ENCODE measurements at regions not wholly inside any gene's neighbourhood (a gene's known extent, or its start where the extent isn't known, plus 50 kb on each side); places are given as distances from the start of the nearest gene placed in this dataset.

DNA sequence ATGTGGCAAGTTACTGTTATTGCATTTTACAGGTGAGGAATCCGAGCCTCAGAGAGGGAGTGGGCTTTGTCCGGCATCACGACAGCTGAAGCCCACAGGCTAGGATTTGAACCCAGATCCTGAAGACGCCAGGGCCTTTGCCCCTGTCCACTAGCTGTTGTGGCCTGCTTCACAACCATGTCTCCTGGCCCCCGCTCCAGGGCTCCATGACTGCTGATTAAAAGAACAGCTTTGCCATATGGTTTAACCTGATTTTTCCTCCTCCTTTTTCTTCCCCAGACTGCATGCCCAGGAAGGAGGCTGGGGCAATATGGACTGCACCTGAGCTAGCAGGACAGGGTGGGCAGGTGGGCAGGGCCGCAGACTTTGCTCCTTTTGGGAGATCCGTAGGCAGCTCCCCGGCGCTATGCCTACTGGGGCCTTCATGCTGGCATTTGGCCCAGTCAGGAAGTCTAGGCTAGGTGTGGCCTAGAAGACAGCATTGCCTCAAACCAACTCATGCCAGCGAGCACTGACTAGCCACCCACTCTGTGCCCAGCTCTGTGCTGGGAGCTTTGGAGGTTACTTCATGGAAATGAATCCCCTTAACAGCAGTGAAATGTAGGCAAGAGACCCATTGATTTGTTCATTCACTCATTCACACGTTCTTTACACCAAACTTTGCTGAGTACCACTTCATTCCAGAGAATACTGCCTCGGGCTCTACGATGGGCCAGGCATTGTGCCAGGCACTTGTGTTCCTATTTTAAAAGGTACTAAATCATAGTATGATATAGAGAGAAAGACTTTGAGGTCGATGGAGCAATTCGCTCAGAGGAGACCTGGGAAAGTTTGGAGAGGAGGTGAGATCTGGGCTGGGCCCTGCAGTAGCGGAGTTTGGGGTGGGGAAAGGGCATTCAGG lies 94.3 kb upstream of the CPEB4 start:
- no peak for DNase-seq
- H3K36me3 ChIP-seq: no peaks in the 10 kb centered on the region
- H3K27me3 ChIP-seq: no peaks in the 10 kb centered on the region
- no peaks in the 10 kb centered on the region for H3K9me3 ChIP-seq
- TF ChIP-seq, protein P1, sequence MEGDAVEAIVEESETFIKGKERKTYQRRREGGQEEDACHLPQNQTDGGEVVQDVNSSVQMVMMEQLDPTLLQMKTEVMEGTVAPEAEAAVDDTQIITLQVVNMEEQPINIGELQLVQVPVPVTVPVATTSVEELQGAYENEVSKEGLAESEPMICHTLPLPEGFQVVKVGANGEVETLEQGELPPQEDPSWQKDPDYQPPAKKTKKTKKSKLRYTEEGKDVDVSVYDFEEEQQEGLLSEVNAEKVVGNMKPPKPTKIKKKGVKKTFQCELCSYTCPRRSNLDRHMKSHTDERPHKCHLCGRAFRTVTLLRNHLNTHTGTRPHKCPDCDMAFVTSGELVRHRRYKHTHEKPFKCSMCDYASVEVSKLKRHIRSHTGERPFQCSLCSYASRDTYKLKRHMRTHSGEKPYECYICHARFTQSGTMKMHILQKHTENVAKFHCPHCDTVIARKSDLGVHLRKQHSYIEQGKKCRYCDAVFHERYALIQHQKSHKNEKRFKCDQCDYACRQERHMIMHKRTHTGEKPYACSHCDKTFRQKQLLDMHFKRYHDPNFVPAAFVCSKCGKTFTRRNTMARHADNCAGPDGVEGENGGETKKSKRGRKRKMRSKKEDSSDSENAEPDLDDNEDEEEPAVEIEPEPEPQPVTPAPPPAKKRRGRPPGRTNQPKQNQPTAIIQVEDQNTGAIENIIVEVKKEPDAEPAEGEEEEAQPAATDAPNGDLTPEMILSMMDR (IDR thresholded peaks at IDR 0.05; ENCODE audit: low read depth, low read length): no peak
- H3K4me1 ChIP-seq: no peaks in the 10 kb centered on the region
- H3K4me3 ChIP-seq (ENCODE audit: low read depth, low read length): no peak overlapping the region

- TF ChIP-seq, protein P1 (IDR thresholded peaks at IDR 0.05; ENCODE audit: low read depth, low read length): no peak
- H3K36me3 ChIP-seq: no peaks in the 10 kb centered on the region
- no peak overlapping the region for H3K4me3 ChIP-seq (ENCODE audit: low read depth, low read length)
- H3K4me1 ChIP-seq: no peaks in the 10 kb centered on the region
- no peaks in the 10 kb centered on the region for H3K9me3 ChIP-seq
- H3K27me3 ChIP-seq: no peaks in the 10 kb centered on the region
- no peak for DNase-seq
Measured at GRCh38 chr5:173794901-173795416, 93.2 kb upstream of the CPEB4 start.

DNA sequence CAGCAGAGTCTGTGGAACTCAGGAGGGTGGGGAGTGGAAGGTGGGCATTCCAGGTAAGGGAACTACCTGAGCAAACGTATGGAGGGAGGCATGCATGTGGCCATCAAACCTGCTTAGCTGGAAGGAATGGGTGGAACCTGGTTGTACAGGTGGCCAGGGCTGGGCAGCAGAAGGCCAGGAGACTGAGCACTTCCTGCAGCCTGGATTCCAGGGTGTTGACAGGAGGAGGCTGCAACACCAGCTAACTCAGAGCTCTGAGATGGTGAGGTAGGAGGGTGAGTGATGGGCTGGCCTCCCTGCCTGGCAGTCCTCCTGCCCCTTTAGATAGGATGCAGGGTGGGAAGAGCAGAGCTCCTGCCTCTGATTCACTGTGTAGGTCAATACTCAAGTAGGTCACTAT lies 92.5 kb upstream of the CPEB4 start:
- H3K4me3 ChIP-seq (ENCODE audit: low read depth, low read length): no peak overlapping the region
- H3K27me3 ChIP-seq: no peaks in the 10 kb centered on the region
- no peaks in the 10 kb centered on the region for H3K36me3 ChIP-seq
- H3K4me1 ChIP-seq: no peaks in the 10 kb centered on the region
- H3K9me3 ChIP-seq: no peaks in the 10 kb centered on the region
- no peak for DNase-seq
- TF ChIP-seq, protein P1 (IDR thresholded peaks at IDR 0.05; ENCODE audit: low read depth, low read length): no peak

- Histone ChIP-seq H3K9me3 (no peaks in the 10 kb centered on the region), H3K27me3 (no peaks in the 10 kb centered on the region), H3K4me1 (no peaks in the 10 kb centered on the region), H3K4me3 (ENCODE audit: low read depth, low read length) (no peak overlapping the region), H3K36me3 (no peaks in the 10 kb centered on the region)
- no peak for DNase-seq
- TF ChIP-seq, protein P1 (IDR thresholded peaks at IDR 0.05; ENCODE audit: low read depth, low read length): no peak
Measured at GRCh38 chr5:173796721-173797495, 91.2 kb upstream of the CPEB4 start.

DNA sequence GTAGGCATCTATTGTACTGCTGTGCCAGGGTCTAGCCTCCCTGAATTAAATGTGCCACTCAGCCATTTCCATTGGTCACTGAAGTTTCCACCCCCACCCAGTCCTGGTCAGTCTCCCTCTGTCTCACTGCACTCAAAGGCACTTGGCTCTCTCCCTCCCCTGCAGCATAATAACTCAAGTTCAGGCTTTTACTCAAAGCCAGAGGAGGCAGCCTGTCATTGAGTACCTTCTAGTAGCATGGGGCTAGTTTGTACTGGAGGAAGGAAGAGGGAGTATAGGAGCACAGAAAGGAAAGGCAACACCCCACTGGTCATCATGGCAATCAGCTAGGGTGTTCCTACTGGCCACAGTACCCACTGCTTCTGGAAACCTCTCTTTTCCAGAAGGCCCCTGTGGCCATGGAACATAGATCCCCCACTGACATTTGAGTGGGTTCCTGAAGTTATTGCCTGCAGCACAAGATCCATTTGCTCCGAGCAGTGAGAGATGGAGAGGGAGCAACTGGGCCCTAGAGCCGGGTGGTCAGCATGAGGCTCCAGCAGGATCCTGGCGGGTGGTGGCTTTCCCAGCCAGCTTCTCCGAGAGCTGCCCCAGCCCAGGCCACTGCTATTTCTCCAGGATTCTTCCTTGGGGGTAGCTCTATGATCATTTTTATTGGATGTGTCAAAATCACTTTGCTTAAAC lies 89.9 kb upstream of the CPEB4 start:
- no peaks in the 10 kb centered on the region for H3K9me3 ChIP-seq
- no peaks in the 10 kb centered on the region for H3K4me1 ChIP-seq
- no peak overlapping the region for H3K4me3 ChIP-seq (ENCODE audit: low read depth, low read length)
- H3K36me3 ChIP-seq: no peaks in the 10 kb centered on the region
- TF ChIP-seq, protein P1 (IDR thresholded peaks at IDR 0.05; ENCODE audit: low read depth, low read length): no peak
- DNase-seq: no peak
- H3K27me3 ChIP-seq: no peaks in the 10 kb centered on the region

Measured in BE2C (cell line).